WI38 (cell line): ENCODE measurements at regions not wholly inside any gene's neighbourhood (a gene's known extent, or its start where the extent isn't known, plus 50 kb on each side); places are given as distances from the start of the nearest gene placed in this dataset.

Experiments
- H3K4me3 ChIP-seq: 2 replicates; pipeline ENCODE4 v1.5.1; 2011; ENCODE audit warnings: low read depth, mild to moderate bottlenecking, control low read depth, low read length
- CTCF ChIP-seq: IDR thresholded peaks from 2 replicates; pipeline ENCODE4 v1.5.1; 2012; ENCODE audit warnings: low read depth, mild to moderate bottlenecking, control low read depth, low read length

- TF ChIP-seq CTCF = no peak
Observed at GRCh38 chr12:46446645-46447044, 74.1 kb upstream of the SLC38A2 start.

GRCh38 chr12:46445551-46446235 lies 73.1 kb upstream of the SLC38A2 start:
- no peak for TF ChIP-seq CTCF
- H3K4me3 ChIP-seq = no peak overlapping the region

More at GRCh38 chr12:46446645-46447044, 74.1 kb upstream of the SLC38A2 start:
- no peak overlapping the region for H3K4me3 ChIP-seq

GRCh38 chr12:46445093-46445492 lies 72.5 kb upstream of the SLC38A2 start:
- no peak overlapping the region for H3K4me3 ChIP-seq
- TF ChIP-seq CTCF = no peak

GRCh38 chr12:46443594-46444263 lies 71.2 kb upstream of the SLC38A2 start:
- TF ChIP-seq CTCF = no peak
- H3K4me3 ChIP-seq = no peak overlapping the region

- TF ChIP-seq CTCF = no peak
- H3K4me3 ChIP-seq = no peak overlapping the region
Observed at GRCh38 chr12:46442738-46443137, 70.2 kb upstream of the SLC38A2 start.

GRCh38 chr12:46442239-46442638 lies 69.7 kb upstream of the SLC38A2 start:
- no peak for TF ChIP-seq CTCF
- no peak overlapping the region for H3K4me3 ChIP-seq

- TF ChIP-seq CTCF = no peak
- H3K4me3 ChIP-seq = no peak overlapping the region
Observed at GRCh38 chr12:46439793-46440511, 67.4 kb upstream of the SLC38A2 start.
